A549 (cell line): ENCODE measurements at regions not wholly inside any gene's neighbourhood (a gene's known extent, or its start where the extent isn't known, plus 50 kb on each side); places are given as distances from the start of the nearest gene placed in this dataset.
A peak's percentile ranks its signal among the peaks of the same experiment; 100 is the strongest.

Experiments
- ATAC-seq, 2 experiments: fragments of 200-7000 bp in 1 of 2; fragments of >200 bp in 1 of 2; cut with Nextera tagmentation in 1 of 2; cut with Tn5 transposase in 1 of 2; 3 replicates each; pipeline versions ENCODE4 v1.8.0 to v1.9.1; 2018 to 2020; ENCODE audit warnings: mild to moderate bottlenecking in 1 of 2, moderate library complexity in 1 of 2
- CTCF ChIA-PET: fragments of 300-600 bp; sonication (Branson Sonifier 250); formaldehyde crosslinking; extraction: SDS; loops from one replicate; lab custom pipeline; 2021; ENCODE audit warnings: antibody characterized with exemption, inconsistent platforms; lab: Yijun Ruan, JAX
- POLR2A ChIA-PET: fragments of 350-600 bp; formaldehyde crosslinking; extraction: SDS; loops from one replicate; lab custom pipeline; 2021; ENCODE audit warnings: antibody characterized with exemption, inconsistent platforms; lab: Yijun Ruan, JAX
- DNase-seq, 2 experiments: peaks; one replicate each; pipeline versions ENCODE4 v3.0.0 to v3.0.0-alpha.2; 2011 to 2016; ENCODE audit warnings: low read depth in 1 of 2, low spot score in 1 of 2
- FAIRE-seq: peaks from 2 replicates; lab custom pipeline; 2011; peaks lifted over from hg19 to GRCh38; lab: Jason Lieb, UNC
- H3K27ac ChIP-seq, 2 experiments: fragments of >200 bp; sonication (Bioruptor Twin); formaldehyde crosslinking; 3 replicates each; pipeline ENCODE4 v1.5.1; 2016 to 2017
- H3K4me1 ChIP-seq: fragments of >200 bp; sonication (Bioruptor Twin); formaldehyde crosslinking; 3 replicates; pipeline ENCODE4 v1.6.1; 2016
- H3K4me2 ChIP-seq: fragments of >200 bp; sonication (Bioruptor Twin); formaldehyde crosslinking; 3 replicates; pipeline ENCODE4 v1.6.1; 2016
- H3K4me3 ChIP-seq: fragments of >200 bp; sonication (Bioruptor Twin); formaldehyde crosslinking; 3 replicates; pipeline ENCODE4 v1.5.1; 2016
- H3K9me3 ChIP-seq: fragments of >200 bp; sonication (Bioruptor Twin); formaldehyde crosslinking; 3 replicates; pipeline ENCODE4 v1.6.1; 2016
- CBX8 ChIP-seq: fragments of 200-600 bp; sonication (generic); IDR thresholded peaks from 2 replicates; pipeline ENCODE4 v1.6.1; 2016
- EHF ChIP-seq: fragments of 250-450 bp; sonication (Bioruptor Pico); IDR thresholded peaks from 2 replicates; pipeline ENCODE4 v1.5.0; 2020; ENCODE audit warnings: mild to moderate bottlenecking
- FOXS1 ChIP-seq: fragments of 250-450 bp; sonication (Bioruptor Pico); IDR thresholded peaks from 2 replicates; pipeline ENCODE4 v1.5.0; 2020; ENCODE audit warnings: mild to moderate bottlenecking, moderate library complexity
- HOXB13 ChIP-seq: fragments of 250-450 bp; sonication (Bioruptor Pico); IDR thresholded peaks from 2 replicates; pipeline ENCODE4 v1.5.0; 2020; ENCODE audit warnings: low read depth, mild to moderate bottlenecking, moderate library complexity
- MAFK ChIP-seq: fragments of 450-650 bp; IDR thresholded peaks from 2 replicates; pipeline ENCODE4 v1.6.1; 2014; ENCODE audit not compliant: partially characterized antibody
- NFE2L2 ChIP-seq: fragments of 150-350 bp; conservative IDR thresholded peaks from 2 replicates; pipeline ENCODE4 v1.6.1; 2014; ENCODE audit warnings: low read length
- RAD21 ChIP-seq, 2 experiments: fragments of >200 bp in 1 of 2; sonication (Bioruptor Twin) in 1 of 2; formaldehyde crosslinking in 1 of 2; IDR thresholded peaks in 1 of 2; conservative IDR thresholded peaks in 1 of 2; 2 replicates in 1 of 2; 3 replicates in 1 of 2; pipeline ENCODE4 v1.6.1; 2012 to 2018; ENCODE audit warnings: inconsistent platforms in 1 of 2
- RFX5 ChIP-seq: fragments of 450-650 bp; IDR thresholded peaks from 2 replicates; pipeline ENCODE4 v1.7.1; 2014; ENCODE audit warnings: antibody characterized with exemption, mild to moderate bottlenecking, moderate library complexity
- SMC3 ChIP-seq: fragments of >200 bp; sonication (Bioruptor Twin); formaldehyde crosslinking; IDR thresholded peaks from 3 replicates; pipeline ENCODE4 v1.6.1; 2018; ENCODE audit warnings: inconsistent platforms
- SREBF2 ChIP-seq: fragments of 450-650 bp; IDR thresholded peaks from 2 replicates; pipeline ENCODE4 v1.6.1; 2014; ENCODE audit warnings: mild to moderate bottlenecking, moderate library complexity
- TFCP2L1 ChIP-seq: fragments of 250-450 bp; sonication (Bioruptor Pico); IDR thresholded peaks from 2 replicates; pipeline ENCODE4 v1.5.0; 2021; ENCODE audit warnings: mild to moderate bottlenecking
- ZC3H11A ChIP-seq: fragments of 450-650 bp; IDR thresholded peaks from 2 replicates; pipeline ENCODE4 v1.6.1; 2014; ENCODE audit warnings: antibody characterized with exemption, mild to moderate bottlenecking
- ZFP36 ChIP-seq: fragments of 450-650 bp; IDR thresholded peaks from 2 replicates; pipeline ENCODE4 v1.6.1; 2014; ENCODE audit warnings: borderline replicate concordance; ENCODE audit not compliant: partially characterized antibody
- WGBS: methylation state at CpG from one replicate; pipeline ENCODE4 v1.1.6; 2017; ENCODE audit errors: missing lambda C conversion rate; 5-methylcytosine and 5-hydroxymethylcytosine counted together
- TF ChIP-seq, protein P1 (sequence below): fragments of >200 bp; sonication (Bioruptor Twin); formaldehyde crosslinking; IDR thresholded peaks from 2 replicates; pipeline ENCODE4 v1.6.1; 2016
- TF ChIP-seq, protein P2 (sequence below): fragments of 200-600 bp; sonication (generic); IDR thresholded peaks from 2 replicates; pipeline ENCODE4 v1.6.1; 2016; ENCODE audit warnings: antibody characterized with exemption, mild to moderate bottlenecking, moderate library complexity

DNA sequence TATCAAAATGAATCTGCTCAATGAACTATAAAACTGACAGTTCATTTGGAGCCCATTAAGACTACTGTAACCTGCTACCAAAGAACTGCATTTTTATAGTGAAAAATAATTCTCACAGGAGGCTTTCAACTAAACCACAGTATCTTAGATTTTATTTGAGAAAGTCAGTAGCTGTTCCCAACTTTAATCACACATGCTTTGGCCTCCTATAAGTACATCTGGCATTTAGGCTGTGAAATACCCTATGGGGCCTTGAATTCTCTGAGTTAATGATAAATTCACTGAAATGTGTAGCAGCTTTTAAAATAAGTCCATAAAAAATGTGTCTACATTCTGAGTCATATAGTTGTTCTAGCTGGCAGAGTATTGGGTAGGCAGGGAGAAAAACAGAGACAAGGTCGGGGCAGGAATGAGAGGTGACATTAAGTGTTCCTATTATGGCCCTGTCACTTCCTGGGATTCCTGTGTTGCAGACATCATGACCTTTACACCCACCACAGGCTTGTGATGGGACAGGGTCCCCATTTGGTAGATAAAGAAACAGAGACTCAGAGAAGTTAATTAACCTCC lies 588.8 kb downstream of the REEP3 start:
- ATAC-seq: no peak
- Histone ChIP-seq H3K9me3 (no peaks in the 10 kb centered on the region), H3K4me1 (no peaks in the 10 kb centered on the region), H3K4me3 (no peak overlapping the region), H3K4me2 (no peak overlapping the region), H3K27ac (no peak overlapping the region)
- WGBS: 17% methylated on average over 1 of the region's 1 CpG
- CTCF ChIA-PET: interaction anchor here (1.4 kb wide), 1 partner anchor 69 kb away, joined by 5 read pairs; no protein-coding TSS in a partner anchor
- no peak for FAIRE-seq
- TF ChIP-seq SMC3: no peak
- POLR2A ChIA-PET: no interaction called here
- no peak for DNase-seq

DNA sequence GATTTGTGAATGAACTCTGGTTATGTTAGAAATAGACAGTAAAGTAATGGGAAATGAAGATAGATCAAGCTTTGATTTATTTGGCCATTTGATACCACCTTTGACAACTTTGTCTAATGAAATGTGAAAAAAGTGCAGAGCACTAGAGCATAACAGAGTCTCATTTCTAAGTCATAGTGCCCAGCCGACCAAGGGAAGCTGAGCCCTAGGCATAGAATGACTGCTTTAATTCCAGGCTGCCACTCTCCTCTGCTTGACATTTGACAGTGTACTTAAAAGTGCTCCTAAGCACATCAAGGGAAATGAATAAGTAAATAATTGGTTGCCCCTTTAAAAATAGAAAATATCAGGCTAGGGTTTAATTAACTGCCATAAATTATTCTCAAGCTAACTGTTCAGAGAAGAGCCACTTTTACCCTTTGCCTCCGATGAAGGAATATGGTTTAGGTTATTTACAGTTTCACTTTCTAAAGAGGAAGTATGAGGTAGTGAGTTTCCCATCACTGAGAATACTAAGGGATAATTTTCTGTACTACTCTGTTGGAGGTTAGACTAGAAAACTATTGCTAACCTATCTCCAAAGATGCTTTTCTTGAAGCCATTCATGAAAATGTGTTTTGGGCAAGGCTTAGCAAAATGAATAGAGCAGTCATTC lies 591.6 kb downstream of the REEP3 start:
- H3K27ac ChIP-seq: no peak overlapping the region
- no peak for ATAC-seq
- no peaks in the 10 kb centered on the region for H3K4me1 ChIP-seq
- ChIA-PET CTCF (no interaction called here), POLR2A (no interaction called here)
- DNase-seq: no peak
- FAIRE-seq: no peak
- no peak for TF ChIP-seq RFX5
- H3K9me3 ChIP-seq: no peaks in the 10 kb centered on the region
- H3K4me3 ChIP-seq: no peak overlapping the region
- no peak overlapping the region for H3K4me2 ChIP-seq
- WGBS: 28% methylated on average over 2 of the region's 2 CpGs

DNA sequence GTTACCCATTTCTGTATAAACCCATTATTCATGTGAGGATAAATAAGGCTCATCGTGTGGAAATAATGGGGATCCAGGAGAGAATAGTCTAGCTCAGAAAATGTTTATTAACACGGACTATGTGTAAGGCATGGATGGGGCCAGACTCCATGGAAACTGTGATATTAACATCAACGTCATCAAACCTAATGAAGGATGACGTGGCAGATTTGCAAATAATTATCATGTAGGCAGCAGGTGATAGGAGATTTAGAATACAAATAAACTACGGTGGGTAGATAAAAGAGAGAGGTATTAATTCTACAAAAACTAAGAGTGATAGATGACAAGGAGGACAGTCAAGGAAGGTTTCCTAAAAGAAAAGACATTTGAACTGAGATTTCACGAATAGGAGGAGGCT lies 592.2 kb downstream of the REEP3 start:
- H3K9me3 ChIP-seq: no peaks in the 10 kb centered on the region
- ChIA-PET POLR2A (no interaction called here), CTCF (no interaction called here)
- H3K4me3 ChIP-seq: no peak overlapping the region
- TF ChIP-seq MAFK (peak; percentile 48), EHF (no peak), ZFP36 (no peak), NFE2L2 (peak; percentile 46; the same call in 1 of the 2 replicates), HOXB13 (CRISPR knock-in tag) (no peak), FOXS1 (CRISPR knock-in tag) (no peak)
- TF ChIP-seq, protein P1, sequence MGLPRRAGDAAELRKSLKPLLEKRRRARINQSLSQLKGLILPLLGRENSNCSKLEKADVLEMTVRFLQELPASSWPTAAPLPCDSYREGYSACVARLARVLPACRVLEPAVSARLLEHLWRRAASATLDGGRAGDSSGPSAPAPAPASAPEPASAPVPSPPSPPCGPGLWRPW: no peak
- no peak overlapping the region for H3K27ac ChIP-seq
- no peaks in the 10 kb centered on the region for H3K4me1 ChIP-seq
- H3K4me2 ChIP-seq: no peak overlapping the region
- no peak for ATAC-seq
- no peak for DNase-seq
- 5% methylated on average over 6 of the region's 6 CpGs for WGBS
- no peak for FAIRE-seq

DNA sequence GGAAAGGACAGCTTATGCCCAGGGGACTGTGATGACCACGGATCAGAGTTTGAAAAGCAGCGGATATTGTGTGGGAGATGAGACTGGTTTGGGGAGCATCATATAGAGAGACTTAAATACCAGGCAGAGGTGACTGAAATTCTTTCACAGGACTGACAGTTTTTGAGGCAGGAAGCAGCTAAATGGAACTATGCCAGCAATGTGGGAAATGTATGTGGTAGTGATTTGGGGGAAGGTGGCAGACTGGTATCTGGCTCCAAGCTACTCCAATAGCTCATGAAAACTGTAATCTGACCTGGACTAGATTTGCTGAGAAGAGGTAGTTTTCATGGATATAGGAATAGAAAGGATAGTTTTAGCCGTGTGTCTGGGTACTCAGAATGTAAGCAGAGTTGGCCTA lies 592.6 kb downstream of the REEP3 start:
- DNase-seq (no peak), FAIRE-seq (no peak)

DNA sequence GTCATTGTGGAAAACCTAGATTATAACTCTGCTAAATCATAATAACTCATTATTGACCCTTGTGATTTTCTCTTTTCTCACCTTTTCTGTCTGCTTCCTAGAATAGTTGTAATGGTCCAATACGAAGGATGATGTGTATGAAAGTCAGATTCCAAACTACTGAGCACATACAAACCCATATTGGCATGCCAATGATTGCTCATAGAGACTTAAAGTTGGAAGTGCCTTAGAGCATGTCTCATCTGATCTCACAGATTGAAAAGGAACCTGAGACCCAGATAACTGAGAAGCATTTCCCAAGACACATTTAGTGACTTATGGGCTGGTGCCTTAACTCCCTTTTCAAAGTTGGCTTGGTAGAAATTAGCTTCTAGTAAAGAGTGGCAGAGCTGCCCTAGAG lies 594.3 kb downstream of the REEP3 start:
- TF ChIP-seq, protein P2, sequence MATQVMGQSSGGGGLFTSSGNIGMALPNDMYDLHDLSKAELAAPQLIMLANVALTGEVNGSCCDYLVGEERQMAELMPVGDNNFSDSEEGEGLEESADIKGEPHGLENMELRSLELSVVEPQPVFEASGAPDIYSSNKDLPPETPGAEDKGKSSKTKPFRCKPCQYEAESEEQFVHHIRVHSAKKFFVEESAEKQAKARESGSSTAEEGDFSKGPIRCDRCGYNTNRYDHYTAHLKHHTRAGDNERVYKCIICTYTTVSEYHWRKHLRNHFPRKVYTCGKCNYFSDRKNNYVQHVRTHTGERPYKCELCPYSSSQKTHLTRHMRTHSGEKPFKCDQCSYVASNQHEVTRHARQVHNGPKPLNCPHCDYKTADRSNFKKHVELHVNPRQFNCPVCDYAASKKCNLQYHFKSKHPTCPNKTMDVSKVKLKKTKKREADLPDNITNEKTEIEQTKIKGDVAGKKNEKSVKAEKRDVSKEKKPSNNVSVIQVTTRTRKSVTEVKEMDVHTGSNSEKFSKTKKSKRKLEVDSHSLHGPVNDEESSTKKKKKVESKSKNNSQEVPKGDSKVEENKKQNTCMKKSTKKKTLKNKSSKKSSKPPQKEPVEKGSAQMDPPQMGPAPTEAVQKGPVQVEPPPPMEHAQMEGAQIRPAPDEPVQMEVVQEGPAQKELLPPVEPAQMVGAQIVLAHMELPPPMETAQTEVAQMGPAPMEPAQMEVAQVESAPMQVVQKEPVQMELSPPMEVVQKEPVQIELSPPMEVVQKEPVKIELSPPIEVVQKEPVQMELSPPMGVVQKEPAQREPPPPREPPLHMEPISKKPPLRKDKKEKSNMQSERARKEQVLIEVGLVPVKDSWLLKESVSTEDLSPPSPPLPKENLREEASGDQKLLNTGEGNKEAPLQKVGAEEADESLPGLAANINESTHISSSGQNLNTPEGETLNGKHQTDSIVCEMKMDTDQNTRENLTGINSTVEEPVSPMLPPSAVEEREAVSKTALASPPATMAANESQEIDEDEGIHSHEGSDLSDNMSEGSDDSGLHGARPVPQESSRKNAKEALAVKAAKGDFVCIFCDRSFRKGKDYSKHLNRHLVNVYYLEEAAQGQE: no peak
- no peak for TF ChIP-seq RAD21 (conservative IDR thresholded peaks at IDR 0.05 in 1 of 2, IDR thresholded peaks at IDR 0.05 in 1 of 2)
- no peak for TF ChIP-seq ZC3H11A
- TF ChIP-seq TFCP2L1 (CRISPR knock-in tag): no peak
- no peaks in the 10 kb centered on the region for H3K9me3 ChIP-seq
- ATAC-seq (no peak), DNase-seq (no peak), FAIRE-seq (no peak)
- no peaks in the 10 kb centered on the region for H3K4me1 ChIP-seq
- ChIA-PET POLR2A (no interaction called here), CTCF (interaction anchor here (0.9 to 1.1 kb wide), 3 partner anchors 8 to 22 kb away, joined by 3 read pairs; no protein-coding TSS in a partner anchor)
- 0% methylated on average over 1 of the region's 1 CpG for WGBS
- H3K4me3 ChIP-seq: no peak overlapping the region
- H3K4me2 ChIP-seq: no peak overlapping the region
- H3K27ac ChIP-seq: no peak overlapping the region

More for the DNA sequence above, 592.6 kb downstream of the REEP3 start:
- ChIA-PET CTCF (interaction anchor here (1.2 kb wide), 1 partner anchor 72 kb away, joined by 3 read pairs; no protein-coding TSS in a partner anchor), POLR2A (no interaction called here)
- H3K4me2 ChIP-seq: no peak overlapping the region
- H3K4me1 ChIP-seq: no peaks in the 10 kb centered on the region
- no peak for ATAC-seq
- no peak overlapping the region for H3K4me3 ChIP-seq
- 13% methylated on average over 3 of the region's 3 CpGs for WGBS
- H3K9me3 ChIP-seq: no peaks in the 10 kb centered on the region
- TF ChIP-seq CBX8: no peak
- no peak for TF ChIP-seq ZFP36
- no peak for TF ChIP-seq NFE2L2
- TF ChIP-seq SREBF2: no peak
- TF ChIP-seq, all 56 proteins: peak for 0
- no peak overlapping the region for H3K27ac ChIP-seq
